ENCODE measurements at regions not wholly inside any gene's neighbourhood (a gene's known extent, or its start where the extent isn't known, plus 50 kb on each side); places are given as distances from the start of the nearest gene placed in this dataset.

DNA sequence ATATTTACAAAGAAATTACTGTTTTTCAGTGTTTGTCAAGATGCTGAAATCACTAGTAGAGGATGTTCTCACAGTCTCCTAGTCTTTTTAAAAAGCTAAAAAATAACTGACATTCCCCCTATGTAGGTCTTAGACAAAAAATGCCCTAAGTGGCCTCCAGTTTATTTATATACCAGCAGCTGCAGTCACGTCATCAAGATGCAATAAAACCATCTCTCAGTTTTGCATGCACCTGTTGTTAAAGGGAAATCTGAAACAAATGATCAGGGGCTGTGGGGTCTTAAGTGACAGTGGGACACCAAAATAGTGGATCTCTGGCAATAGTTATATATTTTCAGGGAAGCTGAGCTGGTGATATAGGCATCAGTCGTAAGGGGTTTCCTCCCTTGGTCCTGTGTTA is 146.5 kb upstream of the ARPP21 start:
- Histone ChIP-seq H3K4me2 (no peak overlapping the region), H3K27ac (ENCODE audit: low read depth) (no peak overlapping the region), H3K27me3 (ENCODE audit: insufficient read depth) (no peaks in the 10 kb centered on the region), H4K20me1 (replicated peaks; ENCODE audit: insufficient read depth) (no peaks in the 10 kb centered on the region), H3K4me1 (ENCODE audit: insufficient read depth) (no peaks in the 10 kb centered on the region), H2AFZ (no peak overlapping the region), H3K4me3 (no peak overlapping the region), H3K36me3 (ENCODE audit: insufficient read depth) (no peaks in the 10 kb centered on the region), H3F3A (replicated peaks; ENCODE audit: low read depth) (no peaks in the 10 kb centered on the region), H3K9me2 (ENCODE audit: insufficient read depth) (no peaks in the 10 kb centered on the region), H3K79me2 (replicated peaks; ENCODE audit: insufficient read depth) (no peaks in the 10 kb centered on the region)
- H3K4me3 Mint-ChIP-seq = no peak overlapping the region
- no peaks in the 10 kb centered on the region for H3K9me3 Mint-ChIP-seq
- H3K4me1 Mint-ChIP-seq = no peaks in the 10 kb centered on the region
- TF ChIP-seq NANOG (IDR thresholded peaks at IDR 0.05; ENCODE audit: borderline replicate concordance) (no peak), STAT1 (IDR thresholded peaks at IDR 0.05; ENCODE audit: unreplicated experiment) (no peak), CREB1 (CRISPR knock-in tag; IDR thresholded peaks at IDR 0.05; ENCODE audit: low read depth) (no peak), EZH2 (IDR thresholded peaks at IDR 0.05; ENCODE audit: low read depth, unreplicated experiment) (no peak)
- no peaks in the 10 kb centered on the region for H3K27me3 Mint-ChIP-seq (ENCODE audit: insufficient read depth, low read depth, poor library complexity)
- H3K36me3 Mint-ChIP-seq (ENCODE audit: low read depth) = no peaks in the 10 kb centered on the region
- no peak for DNase-seq (ENCODE audit: low spot score)
- no peak for ATAC-seq
- H3K27ac Mint-ChIP-seq = no peak overlapping the region

DNA sequence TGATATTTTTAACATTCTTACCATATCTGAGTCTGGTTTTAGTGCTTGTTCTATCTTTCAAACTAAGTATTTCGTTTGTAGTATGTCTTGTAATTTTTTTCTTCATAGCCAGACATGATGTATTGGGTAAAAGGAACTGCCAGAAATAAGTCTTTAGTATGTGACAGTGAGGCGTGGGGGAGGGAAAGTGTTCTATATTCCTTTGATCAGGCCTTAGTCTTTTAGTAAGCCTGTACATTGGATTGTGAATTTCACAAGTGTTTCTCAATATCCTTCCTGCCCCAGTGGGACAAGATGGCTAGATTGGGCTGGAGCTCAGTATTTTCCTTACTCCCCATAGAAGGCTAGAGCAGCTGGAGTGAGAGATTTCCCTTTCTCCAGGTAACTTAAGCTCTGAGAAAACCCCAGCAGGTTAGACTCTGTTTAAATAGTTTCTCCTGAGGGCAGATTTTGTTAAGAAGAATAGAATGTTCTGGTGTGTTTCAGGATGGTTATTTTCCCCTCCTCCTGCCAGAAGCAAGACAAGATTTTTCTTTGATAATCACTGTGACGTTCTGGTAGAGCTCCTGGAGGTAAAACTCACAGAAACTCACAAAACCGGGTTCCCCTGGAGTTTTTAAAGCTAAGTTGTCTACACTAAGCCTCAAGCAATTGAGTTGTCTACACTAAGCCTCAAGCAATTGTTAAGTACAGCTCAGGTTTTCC is 140.7 kb upstream of the ARPP21 start:
- H3K36me3 Mint-ChIP-seq (ENCODE audit: low read depth) = no peaks in the 10 kb centered on the region
- Histone ChIP-seq H3K27ac (ENCODE audit: low read depth) (no peak overlapping the region), H3K79me2 (replicated peaks; ENCODE audit: insufficient read depth) (no peaks in the 10 kb centered on the region), H4K20me1 (replicated peaks; ENCODE audit: insufficient read depth) (no peaks in the 10 kb centered on the region), H3K9me2 (ENCODE audit: insufficient read depth) (no peaks in the 10 kb centered on the region), H3K27me3 (ENCODE audit: insufficient read depth) (no peaks in the 10 kb centered on the region), H3K36me3 (ENCODE audit: insufficient read depth) (no peaks in the 10 kb centered on the region), H3K4me1 (ENCODE audit: insufficient read depth) (0 out of 2 replicates have a peak, but pooled peaks cover 4% of the 10 kb centered on the region), H3K4me2 (no peak overlapping the region), H2AFZ (no peak overlapping the region; the same call in 1 of the 2 replicates), H3F3A (replicated peaks; ENCODE audit: low read depth) (no peaks in the 10 kb centered on the region), H3K4me3 (no peak overlapping the region)
- no peak for ATAC-seq
- no peak overlapping the region for H3K4me3 Mint-ChIP-seq
- peaks cover 6% of the 10 kb centered on the region; the same call in 2 of the 3 replicates for H3K4me1 Mint-ChIP-seq
- H3K9me3 Mint-ChIP-seq = no peaks in the 10 kb centered on the region
- no peaks in the 10 kb centered on the region for H3K27me3 Mint-ChIP-seq (ENCODE audit: insufficient read depth, low read depth, poor library complexity)
- DNase-seq (ENCODE audit: low spot score) = no peak
- H3K27ac Mint-ChIP-seq = no peak overlapping the region
- TF ChIP-seq JUNB (IDR thresholded peaks at IDR 0.05; ENCODE audit: unreplicated experiment) (no peak), STAT1 (IDR thresholded peaks at IDR 0.05; ENCODE audit: unreplicated experiment) (no peak), EZH2phosphoT487 (IDR thresholded peaks at IDR 0.05; ENCODE audit: unreplicated experiment) (no peak), CREB1 (CRISPR knock-in tag; IDR thresholded peaks at IDR 0.05; ENCODE audit: low read depth) (no peak), NANOG (IDR thresholded peaks at IDR 0.05; ENCODE audit: borderline replicate concordance) (no peak), ZNF114 (CRISPR knock-in tag; IDR thresholded peaks at IDR 0.05) (no peak), POLR2AphosphoS5 (IDR thresholded peaks at IDR 0.05; ENCODE audit: low read depth) (no peak), ZNF331 (CRISPR knock-in tag; IDR thresholded peaks at IDR 0.05; ENCODE audit: low read depth) (no peak), EZH2 (IDR thresholded peaks at IDR 0.05; ENCODE audit: low read depth, unreplicated experiment) (no peak)
- TF ChIP-seq, protein P1, sequence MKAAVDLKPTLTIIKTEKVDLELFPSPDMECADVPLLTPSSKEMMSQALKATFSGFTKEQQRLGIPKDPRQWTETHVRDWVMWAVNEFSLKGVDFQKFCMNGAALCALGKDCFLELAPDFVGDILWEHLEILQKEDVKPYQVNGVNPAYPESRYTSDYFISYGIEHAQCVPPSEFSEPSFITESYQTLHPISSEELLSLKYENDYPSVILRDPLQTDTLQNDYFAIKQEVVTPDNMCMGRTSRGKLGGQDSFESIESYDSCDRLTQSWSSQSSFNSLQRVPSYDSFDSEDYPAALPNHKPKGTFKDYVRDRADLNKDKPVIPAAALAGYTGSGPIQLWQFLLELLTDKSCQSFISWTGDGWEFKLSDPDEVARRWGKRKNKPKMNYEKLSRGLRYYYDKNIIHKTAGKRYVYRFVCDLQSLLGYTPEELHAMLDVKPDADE (IDR thresholded peaks at IDR 0.05) = no peak
- TF ChIP-seq, protein P2, sequence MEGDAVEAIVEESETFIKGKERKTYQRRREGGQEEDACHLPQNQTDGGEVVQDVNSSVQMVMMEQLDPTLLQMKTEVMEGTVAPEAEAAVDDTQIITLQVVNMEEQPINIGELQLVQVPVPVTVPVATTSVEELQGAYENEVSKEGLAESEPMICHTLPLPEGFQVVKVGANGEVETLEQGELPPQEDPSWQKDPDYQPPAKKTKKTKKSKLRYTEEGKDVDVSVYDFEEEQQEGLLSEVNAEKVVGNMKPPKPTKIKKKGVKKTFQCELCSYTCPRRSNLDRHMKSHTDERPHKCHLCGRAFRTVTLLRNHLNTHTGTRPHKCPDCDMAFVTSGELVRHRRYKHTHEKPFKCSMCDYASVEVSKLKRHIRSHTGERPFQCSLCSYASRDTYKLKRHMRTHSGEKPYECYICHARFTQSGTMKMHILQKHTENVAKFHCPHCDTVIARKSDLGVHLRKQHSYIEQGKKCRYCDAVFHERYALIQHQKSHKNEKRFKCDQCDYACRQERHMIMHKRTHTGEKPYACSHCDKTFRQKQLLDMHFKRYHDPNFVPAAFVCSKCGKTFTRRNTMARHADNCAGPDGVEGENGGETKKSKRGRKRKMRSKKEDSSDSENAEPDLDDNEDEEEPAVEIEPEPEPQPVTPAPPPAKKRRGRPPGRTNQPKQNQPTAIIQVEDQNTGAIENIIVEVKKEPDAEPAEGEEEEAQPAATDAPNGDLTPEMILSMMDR (conservative IDR thresholded peaks at IDR 0.05; ENCODE audit: low read depth in 2 of 2) = no peak
- TF ChIP-seq, protein P3, sequence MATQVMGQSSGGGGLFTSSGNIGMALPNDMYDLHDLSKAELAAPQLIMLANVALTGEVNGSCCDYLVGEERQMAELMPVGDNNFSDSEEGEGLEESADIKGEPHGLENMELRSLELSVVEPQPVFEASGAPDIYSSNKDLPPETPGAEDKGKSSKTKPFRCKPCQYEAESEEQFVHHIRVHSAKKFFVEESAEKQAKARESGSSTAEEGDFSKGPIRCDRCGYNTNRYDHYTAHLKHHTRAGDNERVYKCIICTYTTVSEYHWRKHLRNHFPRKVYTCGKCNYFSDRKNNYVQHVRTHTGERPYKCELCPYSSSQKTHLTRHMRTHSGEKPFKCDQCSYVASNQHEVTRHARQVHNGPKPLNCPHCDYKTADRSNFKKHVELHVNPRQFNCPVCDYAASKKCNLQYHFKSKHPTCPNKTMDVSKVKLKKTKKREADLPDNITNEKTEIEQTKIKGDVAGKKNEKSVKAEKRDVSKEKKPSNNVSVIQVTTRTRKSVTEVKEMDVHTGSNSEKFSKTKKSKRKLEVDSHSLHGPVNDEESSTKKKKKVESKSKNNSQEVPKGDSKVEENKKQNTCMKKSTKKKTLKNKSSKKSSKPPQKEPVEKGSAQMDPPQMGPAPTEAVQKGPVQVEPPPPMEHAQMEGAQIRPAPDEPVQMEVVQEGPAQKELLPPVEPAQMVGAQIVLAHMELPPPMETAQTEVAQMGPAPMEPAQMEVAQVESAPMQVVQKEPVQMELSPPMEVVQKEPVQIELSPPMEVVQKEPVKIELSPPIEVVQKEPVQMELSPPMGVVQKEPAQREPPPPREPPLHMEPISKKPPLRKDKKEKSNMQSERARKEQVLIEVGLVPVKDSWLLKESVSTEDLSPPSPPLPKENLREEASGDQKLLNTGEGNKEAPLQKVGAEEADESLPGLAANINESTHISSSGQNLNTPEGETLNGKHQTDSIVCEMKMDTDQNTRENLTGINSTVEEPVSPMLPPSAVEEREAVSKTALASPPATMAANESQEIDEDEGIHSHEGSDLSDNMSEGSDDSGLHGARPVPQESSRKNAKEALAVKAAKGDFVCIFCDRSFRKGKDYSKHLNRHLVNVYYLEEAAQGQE (IDR thresholded peaks at IDR 0.05; ENCODE audit: unreplicated experiment) = no peak

All from GM23338 (cell line).